IMR-90 (cell line): ENCODE measurements at regions not wholly inside any gene's neighbourhood (a gene's known extent, or its start where the extent isn't known, plus 50 kb on each side); places are given as distances from the start of the nearest gene placed in this dataset.

Experiments
- ATAC-seq: fragments of 200-7000 bp; cut with Tn5 transposase; 2 replicates; pipeline ENCODE4 v1.9.1; 2020; ENCODE audit warnings: low read depth, mild to moderate bottlenecking, moderate library complexity
- BruUV-seq: library from RNA; stranded (reverse); fragments of 400-500 nt; replicated peaks from 2 replicates; lab custom pipeline; 2021; lab: Mats Ljungman, UMichigan
- CTCF ChIA-PET: fragments of 300-600 bp; formaldehyde crosslinking; extraction: SDS; loops from one replicate; lab custom pipeline; 2021; ENCODE audit warnings: antibody characterized with exemption; lab: Yijun Ruan, JAX
- POLR2A ChIA-PET: fragments of 300-600 bp; sonication (Branson Sonifier 250); formaldehyde crosslinking; loops from one replicate; lab custom pipeline; 2022; ENCODE audit warnings: antibody characterized with exemption; ENCODE audit not compliant: unreplicated experiment; lab: Charles Lee
- DNase-seq: peaks from one replicate; pipeline ENCODE4 v3.0.0; 2013
- H2AFZ ChIP-seq: replicated peaks from 2 replicates; pipeline ENCODE3; 2013; ENCODE audit warnings: low read length, mild to moderate bottlenecking; ENCODE audit not compliant: poor library complexity
- H2AK5ac ChIP-seq: 2 replicates; pipeline ENCODE4 v1.6.1; 2013; ENCODE audit warnings: low read depth, low read length, inconsistent platforms
- H2AK9ac ChIP-seq: replicated peaks from 2 replicates; pipeline ENCODE3; 2013; ENCODE audit warnings: mild to moderate bottlenecking, low read depth, low read length, moderate library complexity; ENCODE audit not compliant: poor library complexity
- H2BK120ac ChIP-seq: 2 replicates; pipeline ENCODE4 v1.6.1; 2013; ENCODE audit warnings: low read depth, low read length, inconsistent platforms
- H2BK15ac ChIP-seq: 3 replicates; pipeline ENCODE4 v1.6.1; 2013; ENCODE audit warnings: low read depth, low read length, inconsistent platforms
- H2BK20ac ChIP-seq: 2 replicates; pipeline ENCODE4 v1.6.1; 2013; ENCODE audit warnings: low read depth, mild to moderate bottlenecking, inconsistent platforms, low read length, moderate library complexity
- H2BK5ac ChIP-seq: 2 replicates; pipeline ENCODE4 v1.6.1; 2013; ENCODE audit warnings: mild to moderate bottlenecking, low read depth, low read length, inconsistent platforms; ENCODE audit not compliant: poor library complexity, severe bottlenecking
- H3K14ac ChIP-seq: replicated peaks from 2 replicates; pipeline ENCODE4 v1.6.1; 2013; ENCODE audit warnings: low read depth, low read length, inconsistent platforms
- H3K18ac ChIP-seq: 2 replicates; pipeline ENCODE4 v1.6.1; 2013; ENCODE audit warnings: low read depth, low read length, control low read depth
- H3K23ac ChIP-seq: 2 replicates; pipeline ENCODE4 v1.6.1; 2013; ENCODE audit warnings: low read depth, low read length, inconsistent platforms
- H3K27ac ChIP-seq: 2 replicates; pipeline ENCODE4 v1.5.1; 2013; ENCODE audit warnings: mild to moderate bottlenecking, control low read depth, low read length; ENCODE audit not compliant: insufficient read depth
- H3K27me3 ChIP-seq: 2 replicates; pipeline ENCODE4 v1.6.1; 2013; ENCODE audit warnings: low read length; ENCODE audit not compliant: control insufficient read depth, insufficient read depth
- H3K36me3 ChIP-seq: 2 replicates; pipeline ENCODE4 v1.6.1; 2013; ENCODE audit warnings: low read length, mixed read lengths; ENCODE audit not compliant: control insufficient read depth, insufficient read depth
- H3K4ac ChIP-seq: 2 replicates; pipeline ENCODE4 v1.6.1; 2013; ENCODE audit warnings: low read depth, low read length, inconsistent platforms
- H3K4me1 ChIP-seq: 2 replicates; pipeline ENCODE4 v1.6.1; 2013; ENCODE audit warnings: low read length, mixed read lengths; ENCODE audit not compliant: control insufficient read depth, insufficient read depth
- H3K4me2 ChIP-seq: 2 replicates; pipeline ENCODE4 v1.6.1; 2013; ENCODE audit warnings: low read depth, mild to moderate bottlenecking, control low read depth, low read length, moderate library complexity
- H3K4me3 ChIP-seq: 2 replicates; pipeline ENCODE4 v1.5.1; 2013; ENCODE audit warnings: low read depth, mild to moderate bottlenecking, control low read depth, low read length, moderate library complexity; ENCODE audit not compliant: insufficient read depth
- H3K56ac ChIP-seq: 2 replicates; pipeline ENCODE4 v1.6.1; 2013; ENCODE audit warnings: low read length, inconsistent platforms; ENCODE audit not compliant: insufficient read depth; ENCODE audit errors: extremely low read depth
- H3K79me1 ChIP-seq, 2 experiments: 2 replicates each; pipeline ENCODE4 v1.6.1; 2013; ENCODE audit warnings: low read length in 2 of 2, inconsistent platforms in 1 of 2, low read depth in 1 of 2
- H3K9ac ChIP-seq: 2 replicates; pipeline ENCODE4 v1.6.1; 2013; ENCODE audit warnings: low read depth, low read length, control low read depth
- H3K9me1 ChIP-seq: 2 replicates; pipeline ENCODE4 v1.6.1; 2013; ENCODE audit warnings: low read length, inconsistent platforms; ENCODE audit not compliant: insufficient read depth
- H3K9me3 ChIP-seq: 2 replicates; pipeline ENCODE4 v1.6.1; 2013; ENCODE audit warnings: low read length; ENCODE audit not compliant: control insufficient read depth, insufficient read depth
- H4K20me1 ChIP-seq: 2 replicates; pipeline ENCODE4 v1.6.1; 2013; ENCODE audit warnings: low read length, inconsistent platforms; ENCODE audit not compliant: insufficient read depth
- H4K5ac ChIP-seq: 2 replicates; pipeline ENCODE4 v1.6.1; 2013; ENCODE audit warnings: mild to moderate bottlenecking, low read depth, low read length, control low read depth
- H4K8ac ChIP-seq, 2 experiments: 2 replicates each; pipeline ENCODE4 v1.6.1; 2013; ENCODE audit warnings: low read depth in 2 of 2, low read length in 2 of 2, control low read depth in 1 of 2, inconsistent platforms in 1 of 2
- H4K91ac ChIP-seq: 2 replicates; pipeline ENCODE4 v1.6.1; 2013; ENCODE audit warnings: low read depth, low read length, inconsistent platforms; ENCODE audit not compliant: insufficient read depth
- BHLHE40 ChIP-seq: fragments of 150-350 bp; IDR thresholded peaks from 2 replicates; pipeline ENCODE4 v1.6.1; 2016; ENCODE audit warnings: mild to moderate bottlenecking, low read depth, low read length
- CHD1 ChIP-seq: IDR thresholded peaks from 2 replicates; pipeline ENCODE4 v1.6.1; 2012; ENCODE audit warnings: low read depth, low read length, improper control_type of control experiment
- FOS ChIP-seq: fragments of 150-350 bp; IDR thresholded peaks from 2 replicates; pipeline ENCODE4 v1.6.1; 2016; ENCODE audit warnings: low read depth, low read length
- MAFK ChIP-seq: IDR thresholded peaks from 2 replicates; pipeline ENCODE4 v1.6.1; 2012; ENCODE audit warnings: low read depth, low read length, improper control_type of control experiment
- POLR2A ChIP-seq: IDR thresholded peaks from 2 replicates; pipeline ENCODE4 v1.6.1; 2012; ENCODE audit warnings: mild to moderate bottlenecking, low read depth, low read length
- RAD21 ChIP-seq: IDR thresholded peaks from 2 replicates; pipeline ENCODE4 v1.6.1; 2012; ENCODE audit warnings: low read length, improper control_type of control experiment
- RCOR1 ChIP-seq: IDR thresholded peaks from 2 replicates; pipeline ENCODE4 v1.6.1; 2012; ENCODE audit warnings: mild to moderate bottlenecking, low read length, improper control_type of control experiment; ENCODE audit not compliant: insufficient replicate concordance
- RFX5 ChIP-seq: IDR thresholded peaks from 2 replicates; pipeline ENCODE4 v1.8.0; 2012; ENCODE audit warnings: low read depth, mild to moderate bottlenecking, low read length, moderate library complexity
- SMC3 ChIP-seq: fragments of 150-350 bp; IDR thresholded peaks from 2 replicates; pipeline ENCODE4 v1.6.1; 2016; ENCODE audit warnings: low read depth, mild to moderate bottlenecking, antibody characterized with exemption, low read length, moderate library complexity
- USF2 ChIP-seq: fragments of 150-350 bp; IDR thresholded peaks from 2 replicates; pipeline ENCODE4 v1.6.1; 2017; ENCODE audit warnings: mild to moderate bottlenecking, antibody characterized with exemption, low read length, low read depth
- WGBS, 2 experiments: methylation state at CpG; one replicate each; pipeline versions ENCODE4 v1.1.5 to v1.1.7; 2013; ENCODE audit warnings: missing lambda C conversion rate in 2 of 2; ENCODE audit not compliant: insufficient read length in 1 of 2; ENCODE audit errors: extremely low coverage in 2 of 2; 5-methylcytosine and 5-hydroxymethylcytosine counted together
- dilution Hi-C: fragments of 300-500 bp; cut with HindIII; formaldehyde crosslinking; loops from one replicate; pipeline ENCODE4 v1.14.3; 2018; ENCODE audit warnings: low sequenced_read_pairs; ENCODE audit not compliant: unreplicated experiment
- in situ Hi-C: fragments of 300-500 bp; cut with MboI; formaldehyde crosslinking; loops from 3 replicates; pipeline ENCODE4 v1.14.3; 2019; ENCODE audit warnings: low sequenced_read_pairs, inconsistent platforms, mixed read lengths
- intact Hi-C: fragments of 100-400 bp; cut with micrococcal nuclease; formaldehyde crosslinking; loops from 2 replicates; pipeline ENCODE4 v1.10.0; 2022

- in situ Hi-C loops (no loop called here), dilution Hi-C loops (no loop called here), intact Hi-C loops (no loop called here)
- no peak for TF ChIP-seq POLR2A
- no peak for TF ChIP-seq SMC3
- no peak for TF ChIP-seq RFX5
- no peak for TF ChIP-seq CHD1
- TF ChIP-seq BHLHE40: no peak
- no peak for TF ChIP-seq RCOR1
- no peak for TF ChIP-seq FOS
- no peak for TF ChIP-seq RAD21
- TF ChIP-seq USF2: no peak
- TF ChIP-seq MAFK: no peak
- Histone ChIP-seq H3K4me1 (peaks cover 5% of the 10 kb centered on the region), H2AFZ (no peak overlapping the region), H3K4ac (no peak overlapping the region), H2AK5ac (no peak overlapping the region), H2BK120ac (no peak overlapping the region), H3K9me1 (peaks cover 19% of the 10 kb centered on the region), H2BK5ac (no peak overlapping the region), H3K14ac (no peak overlapping the region; the same call in 1 of the 2 replicates), H2BK15ac (no peak overlapping the region), H3K27me3 (no peaks in the 10 kb centered on the region), H4K20me1 (peaks cover 69% of the 10 kb centered on the region), H3K36me3 (peaks cover 6% of the 10 kb centered on the region), H3K9ac (no peak overlapping the region), H3K79me1 (peaks cover 49 to 87% of the 10 kb centered on the region in 2 experiments), H3K27ac (no peak overlapping the region), H2AK9ac (no peak overlapping the region), H3K56ac (no peak overlapping the region; the same call in 1 of the 2 replicates), H4K91ac (no peak overlapping the region), H3K4me3 (no peak overlapping the region), H3K4me2 (no peak overlapping the region), H3K18ac (no peak overlapping the region), H3K23ac (no peak overlapping the region), H3K9me3 (no peaks in the 10 kb centered on the region), H4K5ac (no peak overlapping the region), H4K8ac (no peak overlapping the region), H2BK20ac (no peak overlapping the region)
- POLR2A ChIA-PET: no interaction called here
- DNase-seq: no peak
- ATAC-seq: no peak
- 91% methylated on average over 5 of the region's 12 CpGs; no CpG with 5 or more reads in 1 of the 2 experiments for WGBS, 2 experiments
- no TSS peak for BruUV-seq
- CTCF ChIA-PET: interaction anchor here (0.6 kb wide), 1 partner anchor 36 kb away, joined by 3 read pairs; no protein-coding TSS in a partner anchor
Measured at GRCh38 chr20:19916531-19917485, 100.4 kb upstream of the NAA20 start.
